ENCODE measurements at regions not wholly inside any gene's neighbourhood (a gene's known extent, or its start where the extent isn't known, plus 50 kb on each side); places are given as distances from the start of the nearest gene placed in this dataset.

DNA sequence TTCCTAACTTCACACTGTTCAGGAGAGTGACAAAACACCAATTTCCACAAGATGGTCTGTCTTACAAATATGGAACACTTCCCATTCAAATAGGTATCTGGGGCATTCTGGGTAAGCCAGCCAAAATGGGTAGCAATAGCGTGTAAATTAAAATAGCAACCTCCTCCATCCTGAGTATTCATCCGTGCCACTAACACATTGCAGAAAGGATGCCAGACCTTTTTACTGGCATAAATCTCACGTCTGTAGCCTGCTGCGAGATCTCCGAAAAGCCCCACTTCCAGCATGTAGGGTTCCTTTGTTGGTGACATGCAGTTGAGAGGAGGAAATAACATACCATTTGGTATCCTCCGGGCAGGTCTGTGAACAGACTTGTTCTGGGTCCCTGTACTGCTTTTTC, 52.7 kb upstream of the RAI2 start:
- no peaks in the 10 kb centered on the region for H3K79me2 ChIP-seq (ENCODE audit: insufficient read depth, low read length)

More for the DNA sequence above, 52.7 kb upstream of the RAI2 start:
- no peak for DNase-seq
- no peak overlapping the region for H4K91ac ChIP-seq (ENCODE audit: insufficient read length, low read depth, low read length)
- no peak overlapping the region for H3K4me2 ChIP-seq (ENCODE audit: insufficient read depth, insufficient read length, low read length)
- H3K23me2 ChIP-seq (ENCODE audit: insufficient read length, low read depth, low read length, poor library complexity, severe bottlenecking): no peaks in the 10 kb centered on the region
- no peak overlapping the region for H3K56ac ChIP-seq (ENCODE audit: insufficient read length, low read depth, low read length)
- H2BK120ac ChIP-seq (ENCODE audit: low read depth, low read length, poor library complexity, severe bottlenecking): no peak overlapping the region
- Mint-ChIP-seq H3K27ac (no peak overlapping the region), H3K27me3 (ENCODE audit: low read depth) (peaks cover 14% of the 10 kb centered on the region), H3K9me3 (peaks cover 72 to 73% of the 10 kb centered on the region in 2 experiments), H3K36me3 (ENCODE audit: insufficient read depth in 1 of 3, low read depth in 3 of 3) (no peaks in the 10 kb centered on the region), H3K4me1 (no peaks in the 10 kb centered on the region), H3K4me3 (no peak overlapping the region)
- H3T11ph ChIP-seq (ENCODE audit: low read length): no peak overlapping the region
- H4K5ac ChIP-seq (ENCODE audit: insufficient read length, low read depth, low read length): no peak overlapping the region
- no peak overlapping the region for H3K4ac ChIP-seq (ENCODE audit: low read depth, low read length)
- no peak overlapping the region for H3K14ac ChIP-seq (ENCODE audit: insufficient read depth, low read length)
- H3K27ac ChIP-seq (ENCODE audit: insufficient read length, low read depth, low read length): no peak overlapping the region
- H2BK15ac ChIP-seq (ENCODE audit: low read depth, low read length): no peak overlapping the region
- no peaks in the 10 kb centered on the region for H3K4me1 ChIP-seq (ENCODE audit: insufficient read depth, low read length)
- H3K18ac ChIP-seq (ENCODE audit: insufficient read length, low read depth, low read length): no peak overlapping the region
- H4K20me1 ChIP-seq (ENCODE audit: control insufficient read depth, insufficient read depth, insufficient read length): no peaks in the 10 kb centered on the region
- H3K27me3 ChIP-seq (ENCODE audit: insufficient read depth, low read length): no peaks in the 10 kb centered on the region
- no peak overlapping the region for H2BK5ac ChIP-seq (ENCODE audit: insufficient read length, low read length)
- no peak overlapping the region for H2AK5ac ChIP-seq (ENCODE audit: insufficient read length, low read length)
- H2BK12ac ChIP-seq (ENCODE audit: insufficient read length, low read depth, low read length): no peak overlapping the region
- H2BK20ac ChIP-seq (ENCODE audit: low read depth, low read length, poor library complexity, severe bottlenecking): no peak overlapping the region
- no peak overlapping the region for H3K9ac ChIP-seq (ENCODE audit: extremely low read depth, insufficient read length, low read length)
- no peaks in the 10 kb centered on the region for H3K79me1 ChIP-seq (ENCODE audit: insufficient read depth, low read depth, low read length, poor library complexity, severe bottlenecking)
- peaks cover 41% of the 10 kb centered on the region for H3K9me3 ChIP-seq (ENCODE audit: control insufficient read depth, low read depth, low read length)
- H3K23ac ChIP-seq (ENCODE audit: insufficient read length, low read depth, low read length): no peak overlapping the region
- H2AFZ ChIP-seq (ENCODE audit: low read length): no peak overlapping the region
- TF ChIP-seq CTCF (conservative IDR thresholded peaks at IDR 0.05): no peak
- no peak overlapping the region for H4K8ac ChIP-seq (replicated peaks; ENCODE audit: insufficient read length, low read depth, low read length)
- WGBS (ENCODE audit: extremely low coverage, insufficient read length, low lambda C conversion rate): no CpG with 5 or more reads among the region's 6 CpGs
